ENCODE measurements at regions not wholly inside any gene's neighbourhood (a gene's known extent, or its start where the extent isn't known, plus 50 kb on each side); places are given as distances from the start of the nearest gene placed in this dataset.

DNA sequence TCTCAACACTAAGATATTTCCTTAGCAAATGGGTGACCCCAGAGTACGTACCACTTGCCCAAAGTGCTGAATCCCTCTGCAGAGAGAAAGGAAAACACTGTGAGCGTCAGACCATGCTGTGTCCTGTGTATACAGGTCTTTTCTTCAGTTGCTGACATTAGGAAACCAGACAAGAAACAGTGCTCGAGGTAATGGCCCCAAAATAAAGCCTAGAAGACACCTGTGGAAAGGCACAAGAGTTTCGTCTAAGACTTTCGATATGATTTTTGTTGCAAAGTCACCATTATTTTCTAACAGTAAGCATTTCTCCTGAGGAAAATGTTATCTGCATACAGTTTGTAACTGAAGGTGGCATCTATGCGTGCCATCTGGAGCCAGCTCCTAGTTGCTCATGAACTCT, 62.0 kb upstream of the SIMC1 start:
- no peak for DNase-seq (ENCODE audit: low read depth)

DNA sequence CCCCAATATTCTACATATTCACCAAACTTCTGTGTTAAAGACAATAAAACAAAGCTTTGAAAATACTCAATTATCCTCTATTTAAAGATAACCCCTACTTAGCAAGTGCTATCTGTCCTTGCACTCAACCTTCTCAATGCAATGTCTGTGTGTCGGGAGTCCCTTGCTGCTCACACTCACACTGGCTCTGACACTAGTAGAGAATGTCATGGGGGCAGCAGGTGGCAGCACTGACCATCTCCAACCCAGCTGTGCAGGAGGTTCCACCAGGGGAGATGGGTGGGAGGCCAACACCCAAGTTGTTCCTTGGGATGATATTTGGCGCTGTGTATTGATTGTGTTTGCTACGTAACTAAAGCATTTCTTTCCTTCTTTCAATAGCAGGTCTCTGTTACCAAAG, 59.4 kb upstream of the SIMC1 start:
- no peak for DNase-seq (ENCODE audit: low read depth)

- DNase-seq (ENCODE audit: low read depth) = peak; percentile 48
Measured at GRCh38 chr5:176180339-176180738, 57.9 kb upstream of the SIMC1 start.

GRCh38 chr5:176180781-176181180, 57.4 kb upstream of the SIMC1 start:
- no peak for DNase-seq (ENCODE audit: low read depth)

DNA sequence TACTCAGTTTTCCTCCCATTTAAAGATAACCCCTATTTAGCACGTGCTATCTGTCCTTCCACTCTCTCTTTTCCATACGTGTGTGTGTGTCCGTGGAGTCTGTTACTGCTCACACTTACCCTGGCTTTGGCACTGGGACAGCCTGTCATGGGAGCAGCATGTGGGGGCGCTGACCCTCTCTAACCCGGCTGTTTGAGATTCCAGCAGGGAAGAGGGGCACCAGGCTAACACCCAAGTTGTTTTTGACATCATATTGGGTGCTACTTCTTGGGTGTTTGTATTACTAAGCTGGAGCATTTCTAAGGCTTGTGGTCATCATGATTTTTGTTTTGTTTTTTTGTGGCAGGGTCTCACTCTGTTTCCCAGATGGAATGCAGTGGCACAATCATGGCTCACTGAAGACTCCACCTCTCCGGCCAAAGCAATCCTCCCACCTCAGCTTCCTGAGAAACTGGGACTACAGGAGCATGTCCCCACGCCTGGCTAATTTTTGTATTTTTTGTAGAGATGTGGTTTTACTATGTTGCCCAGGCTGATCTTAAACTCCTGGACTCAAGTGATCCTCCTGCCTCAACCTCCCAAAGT, 56.9 kb upstream of the SIMC1 start:
- no peak for DNase-seq (ENCODE audit: low read depth)

DNA sequence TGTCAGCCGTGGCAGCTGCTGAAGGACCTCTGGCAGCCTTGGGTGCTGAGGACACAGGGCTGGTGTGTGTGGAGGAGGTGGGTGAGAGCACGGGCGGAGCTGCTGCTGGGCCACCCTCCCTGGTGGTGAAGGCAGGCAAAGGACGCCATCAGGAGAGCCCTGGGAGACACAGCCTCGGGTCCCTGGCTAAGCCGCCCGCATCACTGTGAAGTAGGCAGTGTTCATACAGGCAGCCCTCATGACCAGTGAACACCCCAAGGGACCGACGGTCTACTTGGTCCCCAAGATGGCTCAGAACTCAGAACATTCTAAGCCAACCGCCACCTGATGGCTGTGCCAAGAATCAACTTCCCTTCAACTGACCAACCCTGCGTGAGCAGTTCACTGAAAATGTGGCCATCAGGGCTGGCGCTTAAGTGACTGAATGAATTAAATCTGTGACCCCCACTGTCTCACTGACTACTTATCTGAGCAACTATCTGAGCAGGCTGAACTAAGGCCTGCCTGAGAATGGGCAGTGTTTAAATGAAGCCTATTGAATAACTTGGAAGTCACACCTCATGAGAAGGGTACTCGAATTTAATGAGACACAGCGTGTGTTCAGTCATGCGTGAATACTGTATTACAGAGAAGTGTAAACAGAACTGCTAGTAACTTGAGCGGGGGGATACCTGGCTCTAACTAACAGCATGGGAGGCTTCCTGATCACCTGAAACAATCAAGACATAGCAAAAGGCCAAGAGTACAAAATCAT, 54.7 kb upstream of the SIMC1 start:
- DNase-seq (ENCODE audit: low read depth) = no peak

DNA sequence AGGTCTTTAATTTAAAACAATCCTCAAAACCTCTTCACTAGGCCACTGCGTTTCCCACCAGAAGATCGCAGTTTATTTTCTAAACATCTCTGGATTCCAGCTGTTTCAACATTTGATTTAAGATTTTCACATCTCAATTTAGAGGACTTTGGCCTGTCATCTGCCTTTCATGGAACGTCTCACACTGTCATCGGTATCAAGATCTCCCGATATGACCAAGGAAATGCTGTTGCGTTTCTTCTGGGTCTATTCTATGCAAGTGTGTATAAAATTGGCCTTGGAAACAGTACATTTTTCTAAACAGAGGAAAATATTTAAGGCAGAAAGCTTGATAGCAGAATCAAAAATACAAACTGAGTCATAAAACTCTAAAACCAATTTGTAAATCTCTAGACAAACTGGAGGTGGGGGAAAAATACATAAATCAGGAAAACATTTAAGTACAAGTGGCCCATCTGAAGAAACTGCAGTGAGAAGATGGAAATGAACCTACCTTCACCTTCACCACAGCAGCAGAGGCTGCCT, 53.6 kb upstream of the SIMC1 start:
- no peak for DNase-seq (ENCODE audit: low read depth)

DNA sequence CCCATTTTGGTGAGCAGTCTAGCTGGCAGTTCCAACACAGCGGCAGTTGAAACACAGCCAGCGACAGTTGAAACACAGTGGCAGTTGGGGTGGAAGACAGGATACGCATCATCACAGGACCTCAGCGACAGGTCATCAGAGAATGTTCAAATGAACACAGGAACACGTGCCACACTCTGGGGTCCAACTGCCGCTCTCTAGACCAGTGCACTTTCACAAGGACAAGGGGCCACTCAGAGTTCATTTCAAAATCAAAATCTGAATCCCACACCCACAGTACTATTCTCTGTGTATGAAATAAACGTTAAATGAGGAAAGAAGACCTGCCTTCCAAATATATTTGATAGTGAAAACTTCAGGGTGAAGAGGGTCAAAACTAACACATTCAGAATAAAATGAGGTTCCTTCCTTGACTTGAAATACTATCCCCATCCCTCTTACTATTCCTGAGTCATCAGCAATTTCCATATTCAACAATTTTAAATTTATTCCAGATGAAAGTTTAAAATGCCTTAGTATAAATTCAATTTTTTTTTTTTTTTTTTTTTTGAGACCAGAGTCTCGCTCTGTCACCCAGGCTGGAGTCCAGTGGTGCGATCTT, 53.0 kb upstream of the SIMC1 start:
- DNase-seq (ENCODE audit: low read depth) = no peak

DNA sequence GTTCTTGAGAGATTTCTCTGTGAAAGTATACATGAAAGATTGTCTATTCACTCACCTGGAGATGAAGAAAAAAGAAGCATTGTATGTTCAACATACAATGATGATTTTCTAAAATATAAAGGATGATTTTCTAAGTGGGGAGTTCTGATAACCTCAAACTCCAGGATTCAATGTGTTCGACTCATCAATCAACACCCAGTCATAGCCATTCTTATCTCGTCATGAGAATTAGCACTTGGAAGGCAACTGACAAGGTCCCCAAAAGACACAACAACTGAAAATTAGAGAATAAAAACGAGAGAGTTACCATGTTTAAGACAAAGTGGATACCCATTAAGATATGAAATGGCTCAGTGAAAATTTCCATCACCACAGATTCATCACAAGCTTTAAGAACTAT, 52.1 kb upstream of the SIMC1 start:
- no peak for DNase-seq (ENCODE audit: low read depth)

GRCh38 chr5:176187276-176188062, 50.8 kb upstream of the SIMC1 start:
- DNase-seq (ENCODE audit: low read depth) = no peak

GRCh38 chr5:176188085-176188484, 50.1 kb upstream of the SIMC1 start:
- DNase-seq (ENCODE audit: low read depth) = no peak

All from amniotic epithelial cell (primary cell).